ENCODE measurements at regions not wholly inside any gene's neighbourhood (a gene's known extent, or its start where the extent isn't known, plus 50 kb on each side); places are given as distances from the start of the nearest gene placed in this dataset. TPM values are rescaled to one million over a fixed set of nuclear protein-coding genes. Genes with fewer than 3 reads are reported as not detected.
"Not testable (repeated sequence)": the region's sequence is repeated elsewhere in the genome, so short reads cannot be mapped to it uniquely, and the experiment has no call there.

GRCh38 chr5:75769338-75769737, 52.1 kb upstream of the POC5 start:
- H2BK5ac ChIP-seq (ENCODE audit: low read depth, low read length); H3K4me1 ChIP-seq (replicated peaks in 1 of 4; ENCODE audit: control insufficient read depth in 3 of 4, insufficient read depth in 4 of 4, low read length in 3 of 4); H3K23me2 ChIP-seq (ENCODE audit: low read depth, low read length); H3K27me3 ChIP-seq (replicated peaks in 1 of 4; ENCODE audit: control insufficient read depth in 3 of 4, extremely low read depth in 1 of 4, insufficient read depth in 3 of 4, low read length in 3 of 4); H2BK15ac ChIP-seq (ENCODE audit: low read length); H2BK20ac ChIP-seq (ENCODE audit: low read length); FAIRE-seq; CTCF ChIA-PET (ENCODE audit: partially characterized antibody); H2BK120ac ChIP-seq (replicated peaks; ENCODE audit: low read depth, low read length); H4K91ac ChIP-seq (replicated peaks; ENCODE audit: insufficient read length, low read length); H2BK12ac ChIP-seq (ENCODE audit: low read depth, low read length); H3K18ac ChIP-seq (ENCODE audit: extremely low read depth, low read length); H3K27ac ChIP-seq (ENCODE audit: low read depth, low read length); H3K56ac ChIP-seq (replicated peaks; ENCODE audit: insufficient read length, low read depth, low read length); POLR2A ChIA-PET (ENCODE audit: partially characterized antibody); DNase-seq (ENCODE audit: low read depth in 1 of 2, low spot score in 2 of 2); H3K4ac ChIP-seq (replicated peaks; ENCODE audit: insufficient read length, low read depth, low read length); H3K4me2 ChIP-seq (ENCODE audit: insufficient read depth in 1 of 2, low read depth in 2 of 2, low read length in 2 of 2); H4K20me1 ChIP-seq (replicated peaks in 1 of 2; ENCODE audit: control insufficient read depth in 1 of 2, insufficient read depth in 2 of 2, low read length in 2 of 2); H3K23ac ChIP-seq (ENCODE audit: insufficient read length); H2AFZ ChIP-seq (ENCODE audit: low read length); H4K5ac ChIP-seq (ENCODE audit: insufficient read length, low read depth, low read length); H3K36me3 ChIP-seq (ENCODE audit: control insufficient read depth in 2 of 4, insufficient read depth in 4 of 4, low read length in 3 of 4); H3K9me3 ChIP-seq (ENCODE audit: insufficient read depth in 2 of 2, low read depth in 1 of 2, low read length in 1 of 2); H3K14ac ChIP-seq (ENCODE audit: insufficient read length); H3K79me2 ChIP-seq (ENCODE audit: control insufficient read depth in 1 of 2, insufficient read depth in 2 of 2, low read length in 2 of 2); H3K79me1 ChIP-seq (ENCODE audit: low read depth, low read length); H2AK5ac ChIP-seq (ENCODE audit: low read depth, low read length); H3K9ac ChIP-seq (replicated peaks in 1 of 4; ENCODE audit: extremely low read depth in 1 of 4, low read depth in 3 of 4, low read length in 3 of 4); H4K8ac ChIP-seq (ENCODE audit: extremely low read depth, insufficient read depth, low read length); H3K4me3 ChIP-seq (ENCODE audit: extremely low read depth in 1 of 4, insufficient read depth in 2 of 4, low read depth in 3 of 4, low read length in 4 of 4): not testable (repeated sequence)
- 93% methylated on average over 1 of the region's 3 CpGs; no CpG with 5 or more reads in 1 of the 2 experiments for WGBS, 2 experiments (ENCODE audit: extremely low coverage in 1 of 2, insufficient coverage in 1 of 2, insufficient read length in 1 of 2, insufficient replicate concordance in 2 of 2, low coverage in 1 of 2, low lambda C conversion rate in 2 of 2, missing lambda C conversion rate in 1 of 2)

Small RNA genes in the stretch of these regions (small RNA-seq; reads per million reads assigned to genes)
- gene AC108120.2 (ENCODE audit: insufficient read depth), result not detected

All from H1 (cell line).